ENCODE measurements at regions not wholly inside any gene's neighbourhood (a gene's known extent, or its start where the extent isn't known, plus 50 kb on each side); places are given as distances from the start of the nearest gene placed in this dataset.
"Not testable (repeated sequence)": the region's sequence is repeated elsewhere in the genome, so short reads cannot be mapped to it uniquely, and the experiment has no call there.

- intact Hi-C loops (cut with DNase I; ENCODE audit: low total_unique reads): no loop called here
- no peaks in the 10 kb centered on the region for H3K36me3 ChIP-seq
- H3K27ac ChIP-seq: no peak overlapping the region
Measured at GRCh38 chr15:85281293-85281882, 99.0 kb upstream of the AKAP13 start.

DNA sequence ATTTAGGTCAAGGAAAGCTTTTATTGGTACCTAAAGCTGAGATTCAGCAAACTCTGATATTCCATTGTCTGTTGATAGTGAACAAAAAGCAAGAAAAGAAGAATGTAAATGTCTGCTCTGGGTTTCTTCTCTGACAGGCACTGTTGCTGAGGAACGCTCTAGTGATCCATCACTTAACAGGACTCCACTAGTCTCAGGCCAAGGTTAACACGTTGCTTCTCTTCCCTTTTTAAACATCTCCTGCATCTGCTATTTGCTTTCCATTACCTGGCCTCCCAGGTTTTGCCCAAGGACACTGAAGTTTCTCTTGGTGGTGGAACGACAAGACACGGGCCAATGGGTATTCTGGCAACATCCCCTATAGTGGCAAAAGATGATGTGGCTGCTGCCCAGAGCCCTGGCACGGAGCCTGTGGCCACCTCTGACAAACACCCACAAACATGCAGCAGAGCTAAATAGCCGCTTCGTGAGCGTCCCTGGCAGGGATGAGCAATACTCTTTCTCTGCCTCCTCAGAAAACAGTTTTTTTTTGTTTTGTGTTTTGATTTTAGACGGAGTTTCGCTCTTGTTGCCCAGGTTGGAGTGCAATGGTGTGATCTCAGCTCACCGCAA lies 97.8 kb upstream of the AKAP13 start:
- Histone ChIP-seq H3K4me3 (no peak overlapping the region), H3K27ac (no peak overlapping the region), H3K36me3 (no peaks in the 10 kb centered on the region), H3K9me3 (no peaks in the 10 kb centered on the region), H3K4me1 (no peaks in the 10 kb centered on the region), H3K27me3 (no peaks in the 10 kb centered on the region)
- intact Hi-C loops (cut with DNase I; ENCODE audit: low total_unique reads): no loop called here
- DNase-seq: no peak
- no peak for TF ChIP-seq CTCF (IDR thresholded peaks at IDR 0.05)

More at GRCh38 chr15:85281293-85281882, 99.0 kb upstream of the AKAP13 start:
- no peaks in the 10 kb centered on the region for H3K27me3 ChIP-seq
- H3K4me1 ChIP-seq: no peaks in the 10 kb centered on the region
- no peaks in the 10 kb centered on the region for H3K9me3 ChIP-seq
- TF ChIP-seq CTCF (IDR thresholded peaks at IDR 0.05): no peak
- DNase-seq: no peak
- no peak overlapping the region for H3K4me3 ChIP-seq

DNA sequence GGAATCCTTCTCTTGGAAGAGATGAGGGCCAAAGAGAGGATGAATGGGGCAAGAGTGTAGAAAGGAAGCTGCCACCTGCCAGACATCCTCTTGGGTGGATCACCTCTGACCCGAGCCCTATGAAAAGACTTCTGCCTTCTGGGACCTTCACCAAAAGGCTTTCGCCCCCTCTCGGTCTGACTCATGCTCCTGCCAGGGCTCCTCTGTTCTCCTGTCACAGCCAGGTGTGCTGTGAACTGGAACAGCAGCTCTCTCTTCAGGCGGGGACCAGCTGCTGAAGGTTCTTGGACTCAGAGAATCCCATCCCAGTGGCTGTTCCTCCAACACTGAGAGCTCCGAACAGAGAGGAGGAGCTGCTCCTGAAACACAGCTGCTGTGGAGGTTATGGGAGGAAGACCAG lies 96.6 kb upstream of the AKAP13 start:
- H3K4me3 ChIP-seq; intact Hi-C loops (cut with DNase I; ENCODE audit: low total_unique reads); H3K27ac ChIP-seq; H3K9me3 ChIP-seq; H3K36me3 ChIP-seq; H3K27me3 ChIP-seq; H3K4me1 ChIP-seq; DNase-seq: not testable (repeated sequence)

- Histone ChIP-seq H3K36me3 (no peaks in the 10 kb centered on the region), H3K4me1 (no peaks in the 10 kb centered on the region), H3K9me3 (no peaks in the 10 kb centered on the region), H3K27me3 (no peaks in the 10 kb centered on the region), H3K27ac (no peak overlapping the region), H3K4me3 (no peak overlapping the region)
- no peak for TF ChIP-seq CTCF (IDR thresholded peaks at IDR 0.05)
- intact Hi-C loops (cut with DNase I; ENCODE audit: low total_unique reads): no loop called here
- DNase-seq: no peak
Measured at GRCh38 chr15:85284497-85284896, 95.9 kb upstream of the AKAP13 start.

GRCh38 chr15:85289677-85290365 lies 90.6 kb upstream of the AKAP13 start:
- intact Hi-C loops (cut with DNase I; ENCODE audit: low total_unique reads): loop anchor here (10.0 kb wide), 1 partner anchor 125 kb away; no protein-coding TSS in a partner anchor
- H3K4me1 ChIP-seq: no peaks in the 10 kb centered on the region
- peak in 1 of 2 donors; percentile 28 for DNase-seq
- peak; percentile 50 to 56 for TF ChIP-seq CTCF (IDR thresholded peaks at IDR 0.05)
- no peaks in the 10 kb centered on the region for H3K9me3 ChIP-seq
- no peak overlapping the region for H3K4me3 ChIP-seq
- no peaks in the 10 kb centered on the region for H3K36me3 ChIP-seq
- H3K27ac ChIP-seq: no peak overlapping the region
- no peaks in the 10 kb centered on the region for H3K27me3 ChIP-seq

DNA sequence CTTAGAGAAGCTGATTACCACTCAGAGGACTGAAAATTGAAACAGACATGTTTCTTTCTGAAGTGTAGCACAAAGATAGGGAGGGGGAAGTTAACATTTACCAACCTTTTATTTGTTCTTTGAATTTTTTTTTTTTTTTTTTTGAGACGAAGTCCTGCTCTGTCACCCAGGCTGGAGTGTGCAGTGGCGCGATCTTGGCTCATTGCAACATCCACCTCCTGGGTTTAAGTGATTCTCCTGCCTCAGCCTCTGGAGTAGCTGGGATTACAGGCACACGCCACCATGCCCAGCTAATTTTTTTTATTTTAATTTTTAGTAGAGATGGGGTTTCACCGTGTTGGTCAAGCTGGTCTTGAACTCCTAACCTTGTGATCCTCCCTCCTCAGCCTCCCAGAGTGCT lies 87.8 kb upstream of the AKAP13 start:
- intact Hi-C loops (cut with DNase I; ENCODE audit: low total_unique reads): loop anchor here (10.0 kb wide), 1 partner anchor 122 kb away; no protein-coding TSS in a partner anchor
- H3K4me3 ChIP-seq, H3K4me1 ChIP-seq, DNase-seq, H3K36me3 ChIP-seq, H3K9me3 ChIP-seq, H3K27me3 ChIP-seq, H3K27ac ChIP-seq: not testable (repeated sequence)
